ENCODE measurements at regions not wholly inside any gene's neighbourhood (a gene's known extent, or its start where the extent isn't known, plus 50 kb on each side); places are given as distances from the start of the nearest gene placed in this dataset.

DNA sequence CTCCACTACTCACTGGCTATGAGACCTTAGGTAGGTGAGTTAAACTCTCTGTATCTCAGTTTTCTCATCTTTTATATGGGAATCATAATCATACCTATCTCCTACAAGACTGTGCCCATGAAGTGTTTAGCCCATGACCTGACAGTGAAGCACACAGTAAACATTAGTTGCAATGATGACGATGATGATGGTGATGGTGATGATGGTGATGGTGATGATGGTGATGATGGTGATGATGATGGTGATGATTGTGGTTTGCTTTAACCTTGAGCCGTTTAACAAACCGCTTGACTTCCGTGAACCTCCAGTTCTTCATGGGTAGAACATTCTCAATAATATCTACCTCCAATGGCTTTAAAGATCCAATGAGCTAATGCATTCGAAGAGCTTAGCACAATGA lies 220.2 kb upstream of the MVB12B start:
- H3K36me3 ChIP-seq (ENCODE audit: control insufficient read depth in 2 of 2, extremely low read depth in 1 of 2, insufficient read depth in 2 of 2, low read length in 2 of 2) = no peaks in the 10 kb centered on the region
- peaks cover 5% of the 10 kb centered on the region for H3K27me3 ChIP-seq (ENCODE audit: control insufficient read depth, extremely low read depth, insufficient read depth, low read length)
- H3K27ac ChIP-seq (ENCODE audit: control insufficient read depth, insufficient read depth, low read length) = no peak overlapping the region
- H3K4me2 ChIP-seq (ENCODE audit: control insufficient read depth, extremely low read depth, insufficient read depth, low read depth, low read length) = no peak overlapping the region
- no peak for FAIRE-seq
- DNase-seq (ENCODE audit: low read depth, low spot score) = no peak
- no peak overlapping the region for H2AFZ ChIP-seq (ENCODE audit: control insufficient read depth, low read length)
- H3K9me1 ChIP-seq (ENCODE audit: control insufficient read depth, extremely low read depth, insufficient read depth, low read length) = no peaks in the 10 kb centered on the region
- no peak overlapping the region for H3K4me3 ChIP-seq (ENCODE audit: control insufficient read depth in 2 of 3, extremely low read depth in 1 of 3, insufficient read depth in 2 of 3, low read depth in 1 of 3, low read length in 3 of 3)
- no peaks in the 10 kb centered on the region for H4K20me1 ChIP-seq (ENCODE audit: control insufficient read depth, extremely low read depth, insufficient read depth, low read length)
- no peak overlapping the region for H3K9ac ChIP-seq (ENCODE audit: control insufficient read depth, extremely low read depth, insufficient read depth, low read length)
- dilution Hi-C loops (cut with MboI; ENCODE audit: extremely low pct_ligation_motif_present, low sequenced_read_pairs) = no loop called here
- no peaks in the 10 kb centered on the region for H3K4me1 ChIP-seq (ENCODE audit: control insufficient read depth, extremely low read depth, insufficient read depth, low read length)
- no peaks in the 10 kb centered on the region for H3K9me3 ChIP-seq (ENCODE audit: control insufficient read depth, low read depth, low read length)
- no peaks in the 10 kb centered on the region for H3K79me2 ChIP-seq (ENCODE audit: control insufficient read depth, insufficient read depth, low read length)
- TF ChIP-seq EZH2 (IDR thresholded peaks at IDR 0.05; ENCODE audit: low read length) = no peak
- TF ChIP-seq, protein P1, sequence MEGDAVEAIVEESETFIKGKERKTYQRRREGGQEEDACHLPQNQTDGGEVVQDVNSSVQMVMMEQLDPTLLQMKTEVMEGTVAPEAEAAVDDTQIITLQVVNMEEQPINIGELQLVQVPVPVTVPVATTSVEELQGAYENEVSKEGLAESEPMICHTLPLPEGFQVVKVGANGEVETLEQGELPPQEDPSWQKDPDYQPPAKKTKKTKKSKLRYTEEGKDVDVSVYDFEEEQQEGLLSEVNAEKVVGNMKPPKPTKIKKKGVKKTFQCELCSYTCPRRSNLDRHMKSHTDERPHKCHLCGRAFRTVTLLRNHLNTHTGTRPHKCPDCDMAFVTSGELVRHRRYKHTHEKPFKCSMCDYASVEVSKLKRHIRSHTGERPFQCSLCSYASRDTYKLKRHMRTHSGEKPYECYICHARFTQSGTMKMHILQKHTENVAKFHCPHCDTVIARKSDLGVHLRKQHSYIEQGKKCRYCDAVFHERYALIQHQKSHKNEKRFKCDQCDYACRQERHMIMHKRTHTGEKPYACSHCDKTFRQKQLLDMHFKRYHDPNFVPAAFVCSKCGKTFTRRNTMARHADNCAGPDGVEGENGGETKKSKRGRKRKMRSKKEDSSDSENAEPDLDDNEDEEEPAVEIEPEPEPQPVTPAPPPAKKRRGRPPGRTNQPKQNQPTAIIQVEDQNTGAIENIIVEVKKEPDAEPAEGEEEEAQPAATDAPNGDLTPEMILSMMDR (optimal IDR thresholded peaks at IDR 0.05 in 1 of 3, IDR thresholded peaks at IDR 0.05 in 1 of 3, conservative IDR thresholded peaks at IDR 0.05 in 1 of 3; ENCODE audit: extremely low read depth in 1 of 3, insufficient read depth in 2 of 3, low read length in 3 of 3) = no peak

DNA sequence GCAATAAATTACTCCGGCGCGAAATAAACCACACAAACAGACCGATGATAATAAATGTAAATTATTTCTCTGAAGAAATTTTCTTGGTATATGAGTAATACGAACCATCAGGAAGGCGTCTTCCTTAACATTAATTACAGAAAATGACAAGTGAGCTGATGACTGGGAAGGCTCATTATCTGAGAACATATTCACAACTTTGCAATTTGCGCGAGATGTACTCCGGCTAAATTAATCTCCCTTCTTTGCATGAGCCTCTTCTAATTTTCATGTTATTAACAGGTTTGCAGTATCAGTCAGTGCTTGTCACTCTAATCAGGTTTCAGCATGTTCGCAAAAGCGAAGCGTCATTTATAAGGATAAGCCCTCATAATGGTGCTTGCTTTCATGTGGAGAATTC lies 218.9 kb upstream of the MVB12B start:
- Histone ChIP-seq H3K4me1 (ENCODE audit: control insufficient read depth, extremely low read depth, insufficient read depth, low read length) (no peaks in the 10 kb centered on the region), H3K79me2 (ENCODE audit: control insufficient read depth, insufficient read depth, low read length) (no peaks in the 10 kb centered on the region), H3K27ac (ENCODE audit: control insufficient read depth, insufficient read depth, low read length) (no peak overlapping the region), H3K27me3 (ENCODE audit: control insufficient read depth, extremely low read depth, insufficient read depth, low read length) (peaks cover 5% of the 10 kb centered on the region), H4K20me1 (ENCODE audit: control insufficient read depth, extremely low read depth, insufficient read depth, low read length) (no peaks in the 10 kb centered on the region), H3K4me3 (ENCODE audit: control insufficient read depth in 2 of 3, extremely low read depth in 1 of 3, insufficient read depth in 2 of 3, low read depth in 1 of 3, low read length in 3 of 3) (no peak overlapping the region), H3K9me3 (ENCODE audit: control insufficient read depth, low read depth, low read length) (no peaks in the 10 kb centered on the region), H3K36me3 (ENCODE audit: control insufficient read depth in 2 of 2, extremely low read depth in 1 of 2, insufficient read depth in 2 of 2, low read length in 2 of 2) (no peaks in the 10 kb centered on the region), H3K9me1 (ENCODE audit: control insufficient read depth, extremely low read depth, insufficient read depth, low read length) (no peaks in the 10 kb centered on the region), H3K9ac (ENCODE audit: control insufficient read depth, extremely low read depth, insufficient read depth, low read length) (no peak overlapping the region), H3K4me2 (ENCODE audit: control insufficient read depth, extremely low read depth, insufficient read depth, low read depth, low read length) (no peak overlapping the region), H2AFZ (ENCODE audit: control insufficient read depth, low read length) (no peak overlapping the region)
- FAIRE-seq (no peak), DNase-seq (ENCODE audit: low read depth, low spot score) (no peak)
- TF ChIP-seq EZH2 (IDR thresholded peaks at IDR 0.05; ENCODE audit: low read length) = no peak
- TF ChIP-seq, protein P1 (optimal IDR thresholded peaks at IDR 0.05 in 1 of 3, IDR thresholded peaks at IDR 0.05 in 1 of 3, conservative IDR thresholded peaks at IDR 0.05 in 1 of 3; ENCODE audit: extremely low read depth in 1 of 3, insufficient read depth in 2 of 3, low read length in 3 of 3) = no peak
- dilution Hi-C loops (cut with MboI; ENCODE audit: extremely low pct_ligation_motif_present, low sequenced_read_pairs) = no loop called here
